ENCODE measurements at regions not wholly inside any gene's neighbourhood (a gene's known extent, or its start where the extent isn't known, plus 50 kb on each side); places are given as distances from the start of the nearest gene placed in this dataset.

DNA sequence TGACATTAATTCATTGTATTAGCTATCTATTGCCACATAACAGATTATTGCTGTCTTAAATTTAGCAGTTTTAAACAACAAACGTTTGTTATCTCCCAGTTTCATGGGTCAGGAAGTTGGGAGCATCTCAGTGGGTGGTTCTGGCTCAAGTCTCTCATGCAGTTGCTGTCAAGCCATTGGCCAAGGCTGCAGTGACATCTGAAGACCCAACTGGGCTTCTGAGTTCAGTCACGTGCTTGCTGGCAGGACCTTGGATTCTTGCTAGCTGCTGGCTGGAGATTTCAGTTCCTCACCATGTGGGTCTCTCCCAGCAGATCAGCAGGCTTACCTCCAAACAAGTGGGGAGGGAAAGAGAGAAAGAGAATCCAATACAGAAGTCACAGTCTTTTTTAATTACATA, 152.6 kb upstream of the EXOC2 start (continued):
- TF ChIP-seq, protein P1, sequence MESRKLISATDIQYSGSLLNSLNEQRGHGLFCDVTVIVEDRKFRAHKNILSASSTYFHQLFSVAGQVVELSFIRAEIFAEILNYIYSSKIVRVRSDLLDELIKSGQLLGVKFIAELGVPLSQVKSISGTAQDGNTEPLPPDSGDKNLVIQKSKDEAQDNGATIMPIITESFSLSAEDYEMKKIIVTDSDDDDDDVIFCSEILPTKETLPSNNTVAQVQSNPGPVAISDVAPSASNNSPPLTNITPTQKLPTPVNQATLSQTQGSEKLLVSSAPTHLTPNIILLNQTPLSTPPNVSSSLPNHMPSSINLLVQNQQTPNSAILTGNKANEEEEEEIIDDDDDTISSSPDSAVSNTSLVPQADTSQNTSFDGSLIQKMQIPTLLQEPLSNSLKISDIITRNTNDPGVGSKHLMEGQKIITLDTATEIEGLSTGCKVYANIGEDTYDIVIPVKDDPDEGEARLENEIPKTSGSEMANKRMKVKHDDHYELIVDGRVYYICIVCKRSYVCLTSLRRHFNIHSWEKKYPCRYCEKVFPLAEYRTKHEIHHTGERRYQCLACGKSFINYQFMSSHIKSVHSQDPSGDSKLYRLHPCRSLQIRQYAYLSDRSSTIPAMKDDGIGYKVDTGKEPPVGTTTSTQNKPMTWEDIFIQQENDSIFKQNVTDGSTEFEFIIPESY (IDR thresholded peaks at IDR 0.05; ENCODE audit: borderline replicate concordance, low read depth) = no peak
- TF ChIP-seq EZH2phosphoT487 (IDR thresholded peaks at IDR 0.05; ENCODE audit: borderline replicate concordance, low read depth) = no peak

DNA sequence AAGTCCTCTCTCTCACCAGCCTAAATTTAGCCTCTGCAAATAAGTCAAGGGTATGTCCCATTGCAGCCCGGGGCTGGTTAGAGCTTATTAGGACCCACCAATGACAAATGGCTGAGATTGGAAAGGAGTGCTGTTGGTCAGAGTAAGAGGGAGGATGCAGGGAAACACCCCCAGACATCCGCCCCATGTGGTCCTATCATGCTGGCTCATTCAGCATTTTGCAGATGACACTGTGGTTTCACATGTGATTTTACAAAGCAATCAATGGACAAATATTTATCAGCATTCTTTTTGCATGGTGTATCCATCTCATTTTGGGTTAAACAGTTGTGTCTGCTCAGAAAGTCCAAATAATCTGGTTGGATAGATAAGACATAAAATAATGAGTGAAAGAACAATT, 152.2 kb upstream of the EXOC2 start:
- POLR2A ChIA-PET = no interaction called here

DNA sequence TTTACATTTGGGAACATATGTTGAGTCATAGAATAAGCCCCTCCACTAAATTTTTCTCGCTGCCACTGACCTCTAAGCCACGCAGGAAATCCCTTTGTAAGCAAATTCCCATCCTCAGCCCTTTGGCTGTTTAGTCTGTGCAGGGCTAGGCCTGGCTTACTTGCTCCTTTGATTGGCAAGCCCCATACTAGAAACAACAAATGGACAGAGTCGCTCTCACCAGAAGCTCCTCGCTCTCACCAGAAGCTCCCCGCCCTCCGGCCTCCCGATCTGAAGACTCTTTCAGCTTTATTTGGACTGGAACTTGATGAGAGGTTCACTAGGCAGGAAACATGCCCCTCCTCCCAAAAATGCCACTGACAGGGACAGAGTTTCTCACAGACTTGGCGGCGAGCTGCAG, 149.2 kb upstream of the EXOC2 start:
- no peaks in the 10 kb centered on the region for H3K36me3 ChIP-seq (replicated peaks in 1 of 2; ENCODE audit: control insufficient read depth in 1 of 2, insufficient read depth in 2 of 2, low read length in 1 of 2)
- DNase-seq = no peak
- H3K9me3 ChIP-seq = no peaks in the 10 kb centered on the region
- H3K4me2 ChIP-seq = no peak overlapping the region
- WGBS (ENCODE audit: low lambda C conversion rate) = 16% methylated on average over 9 of the region's 9 CpGs
- no peak overlapping the region for H3K4me3 ChIP-seq (ENCODE audit: low read depth in 2 of 2, low read length in 1 of 2)
- no peak overlapping the region for H2AFZ ChIP-seq (ENCODE audit: low read depth)
- ChIA-PET POLR2A (no interaction called here), CTCF (no interaction called here)
- no peaks in the 10 kb centered on the region for H3F3A ChIP-seq (replicated peaks; ENCODE audit: insufficient read depth)
- H3K9me2 ChIP-seq = no peaks in the 10 kb centered on the region
- no peaks in the 10 kb centered on the region for H4K20me1 ChIP-seq (ENCODE audit: insufficient read depth)
- H3K9ac ChIP-seq = no peak overlapping the region
- no peak overlapping the region for H3K27ac ChIP-seq (ENCODE audit: low read depth in 2 of 2, low read length in 1 of 2)
- H3K79me2 ChIP-seq (ENCODE audit: insufficient read depth) = no peaks in the 10 kb centered on the region
- no peaks in the 10 kb centered on the region for H3K4me1 ChIP-seq (ENCODE audit: control insufficient read depth in 1 of 2, insufficient read depth in 2 of 2, low read depth in 1 of 2, low read length in 1 of 2)
- no peaks in the 10 kb centered on the region for H3K27me3 ChIP-seq (ENCODE audit: insufficient read depth)
- TF ChIP-seq, protein P2, sequence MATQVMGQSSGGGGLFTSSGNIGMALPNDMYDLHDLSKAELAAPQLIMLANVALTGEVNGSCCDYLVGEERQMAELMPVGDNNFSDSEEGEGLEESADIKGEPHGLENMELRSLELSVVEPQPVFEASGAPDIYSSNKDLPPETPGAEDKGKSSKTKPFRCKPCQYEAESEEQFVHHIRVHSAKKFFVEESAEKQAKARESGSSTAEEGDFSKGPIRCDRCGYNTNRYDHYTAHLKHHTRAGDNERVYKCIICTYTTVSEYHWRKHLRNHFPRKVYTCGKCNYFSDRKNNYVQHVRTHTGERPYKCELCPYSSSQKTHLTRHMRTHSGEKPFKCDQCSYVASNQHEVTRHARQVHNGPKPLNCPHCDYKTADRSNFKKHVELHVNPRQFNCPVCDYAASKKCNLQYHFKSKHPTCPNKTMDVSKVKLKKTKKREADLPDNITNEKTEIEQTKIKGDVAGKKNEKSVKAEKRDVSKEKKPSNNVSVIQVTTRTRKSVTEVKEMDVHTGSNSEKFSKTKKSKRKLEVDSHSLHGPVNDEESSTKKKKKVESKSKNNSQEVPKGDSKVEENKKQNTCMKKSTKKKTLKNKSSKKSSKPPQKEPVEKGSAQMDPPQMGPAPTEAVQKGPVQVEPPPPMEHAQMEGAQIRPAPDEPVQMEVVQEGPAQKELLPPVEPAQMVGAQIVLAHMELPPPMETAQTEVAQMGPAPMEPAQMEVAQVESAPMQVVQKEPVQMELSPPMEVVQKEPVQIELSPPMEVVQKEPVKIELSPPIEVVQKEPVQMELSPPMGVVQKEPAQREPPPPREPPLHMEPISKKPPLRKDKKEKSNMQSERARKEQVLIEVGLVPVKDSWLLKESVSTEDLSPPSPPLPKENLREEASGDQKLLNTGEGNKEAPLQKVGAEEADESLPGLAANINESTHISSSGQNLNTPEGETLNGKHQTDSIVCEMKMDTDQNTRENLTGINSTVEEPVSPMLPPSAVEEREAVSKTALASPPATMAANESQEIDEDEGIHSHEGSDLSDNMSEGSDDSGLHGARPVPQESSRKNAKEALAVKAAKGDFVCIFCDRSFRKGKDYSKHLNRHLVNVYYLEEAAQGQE (IDR thresholded peaks at IDR 0.05; ENCODE audit: low read depth, low read length) = no peak
- TF ChIP-seq, protein P3, sequence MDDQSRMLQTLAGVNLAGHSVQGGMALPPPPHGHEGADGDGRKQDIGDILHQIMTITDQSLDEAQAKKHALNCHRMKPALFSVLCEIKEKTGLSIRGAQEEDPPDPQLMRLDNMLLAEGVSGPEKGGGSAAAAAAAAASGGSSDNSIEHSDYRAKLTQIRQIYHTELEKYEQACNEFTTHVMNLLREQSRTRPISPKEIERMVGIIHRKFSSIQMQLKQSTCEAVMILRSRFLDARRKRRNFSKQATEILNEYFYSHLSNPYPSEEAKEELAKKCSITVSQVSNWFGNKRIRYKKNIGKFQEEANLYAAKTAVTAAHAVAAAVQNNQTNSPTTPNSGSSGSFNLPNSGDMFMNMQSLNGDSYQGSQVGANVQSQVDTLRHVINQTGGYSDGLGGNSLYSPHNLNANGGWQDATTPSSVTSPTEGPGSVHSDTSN (IDR thresholded peaks at IDR 0.05) = no peak
- no peak for TF ChIP-seq MEF2A (IDR thresholded peaks at IDR 0.05; ENCODE audit: borderline replicate concordance, low read depth)
- TF ChIP-seq, protein P4, sequence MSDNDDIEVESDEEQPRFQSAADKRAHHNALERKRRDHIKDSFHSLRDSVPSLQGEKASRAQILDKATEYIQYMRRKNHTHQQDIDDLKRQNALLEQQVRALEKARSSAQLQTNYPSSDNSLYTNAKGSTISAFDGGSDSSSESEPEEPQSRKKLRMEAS (IDR thresholded peaks at IDR 0.05; ENCODE audit: low read depth) = no peak
- TF ChIP-seq GATA2 (CRISPR knock-in tag; IDR thresholded peaks at IDR 0.05) = no peak
- TF ChIP-seq MXI1 (IDR thresholded peaks at IDR 0.05; ENCODE audit: low read depth, low read length) = no peak
- TF ChIP-seq FOXM1 (IDR thresholded peaks at IDR 0.05; ENCODE audit: low read depth) = no peak
- TF ChIP-seq SMC3 (IDR thresholded peaks at IDR 0.05; ENCODE audit: low read depth, low read length) = no peak
- TF ChIP-seq, protein P5, sequence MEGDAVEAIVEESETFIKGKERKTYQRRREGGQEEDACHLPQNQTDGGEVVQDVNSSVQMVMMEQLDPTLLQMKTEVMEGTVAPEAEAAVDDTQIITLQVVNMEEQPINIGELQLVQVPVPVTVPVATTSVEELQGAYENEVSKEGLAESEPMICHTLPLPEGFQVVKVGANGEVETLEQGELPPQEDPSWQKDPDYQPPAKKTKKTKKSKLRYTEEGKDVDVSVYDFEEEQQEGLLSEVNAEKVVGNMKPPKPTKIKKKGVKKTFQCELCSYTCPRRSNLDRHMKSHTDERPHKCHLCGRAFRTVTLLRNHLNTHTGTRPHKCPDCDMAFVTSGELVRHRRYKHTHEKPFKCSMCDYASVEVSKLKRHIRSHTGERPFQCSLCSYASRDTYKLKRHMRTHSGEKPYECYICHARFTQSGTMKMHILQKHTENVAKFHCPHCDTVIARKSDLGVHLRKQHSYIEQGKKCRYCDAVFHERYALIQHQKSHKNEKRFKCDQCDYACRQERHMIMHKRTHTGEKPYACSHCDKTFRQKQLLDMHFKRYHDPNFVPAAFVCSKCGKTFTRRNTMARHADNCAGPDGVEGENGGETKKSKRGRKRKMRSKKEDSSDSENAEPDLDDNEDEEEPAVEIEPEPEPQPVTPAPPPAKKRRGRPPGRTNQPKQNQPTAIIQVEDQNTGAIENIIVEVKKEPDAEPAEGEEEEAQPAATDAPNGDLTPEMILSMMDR (IDR thresholded peaks at IDR 0.05) = no peak
- TF ChIP-seq GABPA (IDR thresholded peaks at IDR 0.05; ENCODE audit: low read depth) = no peak
- no peak for TF ChIP-seq POLR2AphosphoS5 (IDR thresholded peaks at IDR 0.05; ENCODE audit: low read depth, low read length)
- TF ChIP-seq EP300 (IDR thresholded peaks at IDR 0.05; ENCODE audit: borderline replicate concordance in 1 of 2, low read depth in 1 of 2, low read length in 1 of 2) = no peak

More for the DNA sequence above, 152.2 kb upstream of the EXOC2 start:
- no peak for DNase-seq
- Histone ChIP-seq H3K9me2 (no peaks in the 10 kb centered on the region), H3K9me3 (no peaks in the 10 kb centered on the region), H3K4me2 (no peak overlapping the region), H3K27ac (ENCODE audit: low read depth in 2 of 2, low read length in 1 of 2) (no peak overlapping the region), H3K4me3 (ENCODE audit: low read depth in 2 of 2, low read length in 1 of 2) (no peak overlapping the region), H3F3A (replicated peaks; ENCODE audit: insufficient read depth) (no peaks in the 10 kb centered on the region), H3K9ac (no peak overlapping the region), H3K4me1 (ENCODE audit: control insufficient read depth in 1 of 2, insufficient read depth in 2 of 2, low read depth in 1 of 2, low read length in 1 of 2) (no peaks in the 10 kb centered on the region), H3K36me3 (replicated peaks in 1 of 2; ENCODE audit: control insufficient read depth in 1 of 2, insufficient read depth in 2 of 2, low read length in 1 of 2) (no peaks in the 10 kb centered on the region), H3K27me3 (ENCODE audit: insufficient read depth) (no peaks in the 10 kb centered on the region), H2AFZ (ENCODE audit: low read depth) (no peak overlapping the region), H4K20me1 (ENCODE audit: insufficient read depth) (no peaks in the 10 kb centered on the region), H3K79me2 (ENCODE audit: insufficient read depth) (no peaks in the 10 kb centered on the region)
- 3% methylated on average over 2 of the region's 2 CpGs for WGBS (ENCODE audit: low lambda C conversion rate)
- no peak for TF ChIP-seq RAD21 (IDR thresholded peaks at IDR 0.05; ENCODE audit: low read length)
- TF ChIP-seq MEF2A (IDR thresholded peaks at IDR 0.05; ENCODE audit: borderline replicate concordance, low read depth) = no peak
- TF ChIP-seq FOSL2 (IDR thresholded peaks at IDR 0.05; ENCODE audit: borderline replicate concordance, low read depth) = no peak
- TF ChIP-seq ELF1 (IDR thresholded peaks at IDR 0.05) = no peak
- no peak for TF ChIP-seq NFIC (IDR thresholded peaks at IDR 0.05; ENCODE audit: borderline replicate concordance)
- no peak for TF ChIP-seq FOXJ3 (CRISPR knock-in tag; IDR thresholded peaks at IDR 0.05)
- CTCF ChIA-PET = no interaction called here

Measured in SK-N-SH (cell line).